PC-9 (cell line): ENCODE measurements at regions not wholly inside any gene's neighbourhood (a gene's known extent, or its start where the extent isn't known, plus 50 kb on each side); places are given as distances from the start of the nearest gene placed in this dataset.

Source experiments
- CTCF ChIP-seq: fragments of 200-600 bp; sonication (generic); conservative IDR thresholded peaks from 2 replicates; pipeline ENCODE4 v1.6.1; 2017; ENCODE audit warnings: mixed run types, antibody characterized with exemption, mild to moderate bottlenecking, moderate library complexity
- EZH2 ChIP-seq: fragments of 200-600 bp; sonication (generic); IDR thresholded peaks from 2 replicates; pipeline ENCODE4 v1.8.0; 2017; ENCODE audit warnings: antibody characterized with exemption, low read depth

- TF ChIP-seq CTCF (no peak), EZH2 (no peak)
These were observed 105.5 kb downstream of the NUF2 start for GRCh38 chr1:163427279-163427678.
